ENCODE measurements at regions not wholly inside any gene's neighbourhood (a gene's known extent, or its start where the extent isn't known, plus 50 kb on each side); places are given as distances from the start of the nearest gene placed in this dataset.

DNA sequence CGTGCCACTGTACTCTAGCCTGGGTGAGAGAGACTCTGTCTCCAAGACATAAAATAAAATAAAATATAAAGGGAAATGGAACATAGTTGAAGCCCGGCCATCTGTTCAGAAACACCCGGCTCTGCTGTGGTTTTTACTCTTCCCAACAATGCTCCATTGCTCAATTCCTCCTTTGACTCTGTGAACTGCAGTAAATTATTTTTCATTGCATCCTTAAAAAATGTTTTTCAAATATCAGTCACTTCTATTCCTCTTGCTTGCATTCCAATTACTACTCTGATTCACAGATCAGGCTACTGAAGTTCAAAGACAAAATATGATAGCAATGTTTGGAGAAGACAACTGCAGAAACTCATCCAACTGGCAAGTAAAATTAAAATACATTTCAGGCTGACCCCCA lies 983.0 kb downstream of the SORCS1 start:
- Mint-ChIP-seq H3K27ac (no peak overlapping the region), H3K36me3 (ENCODE audit: low read depth) (no peaks in the 10 kb centered on the region), H3K9me3 (no peaks in the 10 kb centered on the region), H3K4me1 (ENCODE audit: low read depth) (no peaks in the 10 kb centered on the region), H3K4me3 (ENCODE audit: low read depth) (no peak overlapping the region), H3K27me3 (ENCODE audit: low read depth) (no peaks in the 10 kb centered on the region)
- no peak for DNase-seq (ENCODE audit: low spot score)
- intact Hi-C loops (cut with micrococcal nuclease) = no loop called here

DNA sequence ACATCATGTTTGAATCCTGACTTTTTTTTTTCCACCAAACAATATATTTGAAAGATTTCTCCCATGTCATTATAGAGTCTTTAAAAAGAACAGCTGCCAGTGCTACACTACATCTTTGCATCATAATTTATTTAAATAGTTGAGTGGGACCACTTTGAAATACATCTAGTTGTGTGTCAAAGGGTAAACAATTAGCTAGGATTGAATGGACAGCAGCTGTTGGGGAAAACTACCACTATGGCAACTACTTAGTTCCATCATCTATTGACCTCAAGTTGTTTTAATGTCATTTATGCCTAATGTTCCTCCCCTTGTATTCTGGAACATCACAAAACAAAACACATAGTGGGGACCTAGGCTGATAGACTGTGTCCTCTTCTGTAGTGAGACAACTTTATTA lies 985.1 kb downstream of the SORCS1 start:
- no peaks in the 10 kb centered on the region for H3K36me3 Mint-ChIP-seq (ENCODE audit: low read depth)
- no peak for DNase-seq (ENCODE audit: low spot score)
- H3K4me3 Mint-ChIP-seq (ENCODE audit: low read depth) = no peak overlapping the region
- H3K9me3 Mint-ChIP-seq = no peaks in the 10 kb centered on the region
- H3K27ac Mint-ChIP-seq = no peak overlapping the region
- intact Hi-C loops (cut with micrococcal nuclease) = loop anchor here (10.0 kb wide), 1 partner anchor 385 kb away; no protein-coding TSS in a partner anchor
- H3K4me1 Mint-ChIP-seq (ENCODE audit: low read depth) = no peaks in the 10 kb centered on the region
- no peaks in the 10 kb centered on the region for H3K27me3 Mint-ChIP-seq (ENCODE audit: low read depth)

DNA sequence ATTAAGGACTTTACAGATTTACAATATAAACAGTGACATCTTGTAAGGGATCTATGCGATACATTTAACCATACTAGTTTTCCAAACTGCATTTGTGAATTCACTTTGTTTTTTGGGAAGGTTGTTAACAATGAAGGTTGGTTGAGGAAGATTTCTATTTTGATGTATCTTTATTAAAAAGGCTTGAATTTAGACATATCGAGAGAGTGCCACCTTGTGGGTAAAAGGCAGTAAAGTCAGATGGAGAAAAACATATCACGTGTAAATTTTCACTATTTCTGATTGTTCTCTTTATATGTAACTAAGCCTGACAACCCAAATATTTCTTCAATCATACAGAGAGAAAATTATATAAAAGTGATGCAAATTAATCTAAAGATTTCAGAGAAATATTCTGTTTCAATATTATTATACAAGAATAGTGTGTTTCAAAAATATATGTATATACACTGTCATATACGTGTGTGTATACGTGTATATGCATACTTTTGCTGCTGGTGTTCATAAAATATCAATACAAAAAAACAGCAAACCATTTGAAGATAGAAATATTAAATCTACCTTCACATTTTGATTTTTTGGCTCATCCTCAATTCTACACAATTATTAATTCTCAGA lies 988.6 kb downstream of the SORCS1 start:
- no peak overlapping the region for H3K4me3 Mint-ChIP-seq (ENCODE audit: low read depth)
- H3K9me3 Mint-ChIP-seq = no peaks in the 10 kb centered on the region
- intact Hi-C loops (cut with micrococcal nuclease) = loop anchor here (10.0 kb wide), 1 partner anchor 381 kb away; no protein-coding TSS in a partner anchor
- no peak for DNase-seq (ENCODE audit: low spot score)
- no peaks in the 10 kb centered on the region for H3K36me3 Mint-ChIP-seq (ENCODE audit: low read depth)
- no peak overlapping the region for H3K27ac Mint-ChIP-seq
- no peaks in the 10 kb centered on the region for H3K4me1 Mint-ChIP-seq (ENCODE audit: low read depth)
- H3K27me3 Mint-ChIP-seq (ENCODE audit: low read depth) = no peaks in the 10 kb centered on the region

DNA sequence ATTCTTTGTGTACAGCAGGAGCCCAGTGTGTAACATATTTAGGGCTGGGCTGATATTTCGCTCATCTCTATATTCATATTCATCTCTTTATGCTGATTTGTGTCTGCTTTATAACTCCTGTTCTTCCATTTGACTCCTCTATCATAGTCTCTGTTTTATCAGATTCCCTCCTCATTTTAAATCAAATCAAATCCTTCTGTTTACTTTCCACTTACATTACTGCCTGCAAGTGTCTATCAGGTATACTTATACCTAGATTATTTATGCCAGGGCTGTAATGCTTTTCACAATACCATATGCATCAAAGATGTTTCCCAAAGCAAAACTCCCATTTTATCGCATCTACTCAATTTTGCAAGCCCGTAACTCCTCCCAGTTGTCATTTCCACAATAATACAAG lies 990.7 kb downstream of the SORCS1 start:
- no peaks in the 10 kb centered on the region for H3K27me3 Mint-ChIP-seq (ENCODE audit: low read depth)
- no peak overlapping the region for H3K27ac Mint-ChIP-seq
- no peak overlapping the region for H3K4me3 Mint-ChIP-seq (ENCODE audit: low read depth)
- no peak for DNase-seq (ENCODE audit: low spot score)
- no peaks in the 10 kb centered on the region for H3K4me1 Mint-ChIP-seq (ENCODE audit: low read depth)
- H3K9me3 Mint-ChIP-seq = no peaks in the 10 kb centered on the region
- intact Hi-C loops (cut with micrococcal nuclease) = loop anchor here (10.0 kb wide), 1 partner anchor 379 kb away; no protein-coding TSS in a partner anchor
- no peaks in the 10 kb centered on the region for H3K36me3 Mint-ChIP-seq (ENCODE audit: low read depth)

- Mint-ChIP-seq H3K4me3 (ENCODE audit: low read depth) (no peak overlapping the region), H3K9me3 (no peaks in the 10 kb centered on the region), H3K4me1 (ENCODE audit: low read depth) (no peaks in the 10 kb centered on the region), H3K27me3 (ENCODE audit: low read depth) (no peaks in the 10 kb centered on the region), H3K27ac (no peak overlapping the region), H3K36me3 (ENCODE audit: low read depth) (no peaks in the 10 kb centered on the region)
- intact Hi-C loops (cut with micrococcal nuclease) = no loop called here
- DNase-seq (ENCODE audit: low spot score) = no peak
These were observed 995.3 kb downstream of the SORCS1 start for GRCh38 chr10:106169241-106169640.

GRCh38 chr10:106167946-106168345 lies 996.6 kb downstream of the SORCS1 start:
- intact Hi-C loops (cut with micrococcal nuclease) = no loop called here
- Mint-ChIP-seq H3K36me3 (ENCODE audit: low read depth) (no peaks in the 10 kb centered on the region), H3K27ac (no peak overlapping the region), H3K4me3 (ENCODE audit: low read depth) (no peak overlapping the region), H3K4me1 (ENCODE audit: low read depth) (no peaks in the 10 kb centered on the region), H3K27me3 (ENCODE audit: low read depth) (no peaks in the 10 kb centered on the region), H3K9me3 (no peaks in the 10 kb centered on the region)
- DNase-seq (ENCODE audit: low spot score) = no peak

DNA sequence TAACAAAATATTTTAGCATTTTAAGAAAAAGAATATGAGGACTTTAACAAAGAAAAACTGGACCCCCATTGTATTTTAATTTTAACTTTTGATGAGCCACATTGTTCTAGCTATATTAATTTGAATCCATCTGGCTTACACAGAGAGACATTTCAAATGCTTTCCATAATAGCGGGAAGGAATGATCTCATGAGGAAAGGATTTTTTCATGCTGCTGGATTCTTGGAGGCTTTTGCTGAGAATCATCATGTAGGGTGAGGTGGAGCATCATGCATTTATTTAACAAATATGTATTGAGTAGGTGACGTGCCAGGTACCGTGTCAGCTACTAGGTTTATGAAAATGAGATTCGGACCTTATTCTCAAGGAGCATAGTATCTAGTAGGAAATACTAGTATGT lies 1006.3 kb downstream of the SORCS1 start:
- Mint-ChIP-seq H3K27ac (no peak overlapping the region), H3K4me1 (ENCODE audit: low read depth) (no peaks in the 10 kb centered on the region), H3K27me3 (ENCODE audit: low read depth) (no peaks in the 10 kb centered on the region), H3K36me3 (ENCODE audit: low read depth) (no peaks in the 10 kb centered on the region), H3K4me3 (ENCODE audit: low read depth) (no peak overlapping the region), H3K9me3 (peaks cover 4% of the 10 kb centered on the region)
- intact Hi-C loops (cut with micrococcal nuclease) = no loop called here
- DNase-seq (ENCODE audit: low spot score) = no peak

DNA sequence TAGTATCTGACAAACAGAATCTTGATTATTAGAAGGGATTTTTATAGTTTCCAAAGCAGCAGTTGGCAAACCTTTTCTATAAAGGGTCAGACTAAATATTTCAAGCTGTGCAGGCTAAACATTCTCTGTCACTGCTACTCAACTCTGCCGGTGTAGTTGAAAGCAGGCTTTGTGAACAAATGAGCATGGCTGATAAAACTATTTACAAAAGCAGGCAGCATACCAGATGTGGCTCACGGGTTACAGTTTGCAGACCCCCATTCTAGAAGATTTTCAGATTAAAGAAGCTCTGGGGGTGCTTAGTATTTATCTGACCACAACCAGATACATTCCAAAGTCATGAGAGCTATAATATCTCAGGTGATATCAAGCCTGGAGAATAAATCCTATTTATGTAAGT lies 1017.5 kb downstream of the SORCS1 start:
- H3K4me3 Mint-ChIP-seq (ENCODE audit: low read depth) = no peak overlapping the region
- intact Hi-C loops (cut with micrococcal nuclease) = no loop called here
- no peaks in the 10 kb centered on the region for H3K4me1 Mint-ChIP-seq (ENCODE audit: low read depth)
- H3K27me3 Mint-ChIP-seq (ENCODE audit: low read depth) = no peaks in the 10 kb centered on the region
- no peak overlapping the region for H3K27ac Mint-ChIP-seq
- H3K9me3 Mint-ChIP-seq = no peaks in the 10 kb centered on the region
- DNase-seq (ENCODE audit: low spot score) = no peak
- H3K36me3 Mint-ChIP-seq (ENCODE audit: low read depth) = no peaks in the 10 kb centered on the region

DNA sequence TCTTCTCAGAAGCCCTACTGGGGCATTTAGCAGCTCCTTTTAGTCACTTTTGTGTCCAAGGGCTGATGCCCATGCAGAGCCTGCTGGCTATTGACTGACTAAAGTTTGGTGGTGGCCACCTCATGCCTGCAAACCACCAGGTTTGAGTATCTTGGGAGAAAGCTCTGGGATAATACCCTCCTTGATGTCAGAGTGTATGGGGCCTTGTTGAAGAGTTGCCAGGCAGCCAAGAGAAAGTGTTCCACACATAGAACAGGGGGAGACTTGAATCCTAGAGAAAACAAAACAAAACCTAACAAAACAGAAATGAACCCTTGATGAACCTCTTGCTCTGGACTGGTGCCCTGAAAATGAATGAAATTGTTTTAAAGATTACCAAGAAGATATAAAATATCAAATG lies 1024.6 kb downstream of the SORCS1 start:
- H3K9me3 Mint-ChIP-seq = no peaks in the 10 kb centered on the region
- intact Hi-C loops (cut with micrococcal nuclease) = no loop called here
- no peak for DNase-seq (ENCODE audit: low spot score)
- no peaks in the 10 kb centered on the region for H3K36me3 Mint-ChIP-seq (ENCODE audit: low read depth)
- H3K4me1 Mint-ChIP-seq (ENCODE audit: low read depth) = no peaks in the 10 kb centered on the region
- H3K27me3 Mint-ChIP-seq (ENCODE audit: low read depth) = no peaks in the 10 kb centered on the region
- no peak overlapping the region for H3K27ac Mint-ChIP-seq
- H3K4me3 Mint-ChIP-seq (ENCODE audit: low read depth) = no peak overlapping the region

GRCh38 chr10:106136175-106136574 lies 1028.3 kb downstream of the SORCS1 start:
- intact Hi-C loops (cut with micrococcal nuclease) = no loop called here
- no peak for DNase-seq (ENCODE audit: low spot score)
- no peak overlapping the region for H3K4me3 Mint-ChIP-seq (ENCODE audit: low read depth)

DNA sequence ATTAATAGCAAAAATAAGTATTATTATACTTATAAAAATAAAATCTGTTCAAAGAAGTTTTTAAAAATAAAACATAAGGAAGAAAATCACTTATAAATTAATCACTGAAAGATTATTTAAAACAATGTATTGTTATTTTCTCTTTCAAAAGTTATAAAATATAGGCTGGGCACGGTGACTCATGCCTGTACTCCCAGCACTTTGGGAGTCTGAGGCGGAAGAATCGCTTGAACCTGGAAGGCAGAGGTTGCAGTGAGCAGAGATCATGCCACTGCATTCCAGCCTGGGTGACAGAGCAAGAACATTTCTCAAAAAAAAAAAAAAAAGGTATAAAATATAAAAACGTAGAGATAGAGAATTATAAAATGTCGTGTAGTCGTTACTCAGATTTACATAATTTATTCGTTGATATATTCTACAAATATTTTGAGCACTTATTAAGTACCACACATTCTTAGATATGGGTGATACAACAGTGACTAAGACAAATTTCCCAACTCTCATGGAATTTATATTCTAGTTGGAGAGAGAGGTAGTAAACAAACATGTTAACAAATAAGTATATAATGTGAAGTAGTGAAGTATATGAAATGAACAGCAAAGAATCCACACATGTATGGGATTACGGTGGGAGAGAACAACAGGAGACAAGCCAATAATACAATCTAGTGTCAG lies 1030.0 kb downstream of the SORCS1 start:
- DNase-seq (ENCODE audit: low spot score) = no peak
- Mint-ChIP-seq H3K27ac (no peak overlapping the region), H3K27me3 (ENCODE audit: low read depth) (no peaks in the 10 kb centered on the region), H3K9me3 (no peaks in the 10 kb centered on the region), H3K4me3 (ENCODE audit: low read depth) (no peak overlapping the region), H3K36me3 (ENCODE audit: low read depth) (no peaks in the 10 kb centered on the region), H3K4me1 (ENCODE audit: low read depth) (no peaks in the 10 kb centered on the region)
- intact Hi-C loops (cut with micrococcal nuclease) = no loop called here

More at GRCh38 chr10:106136175-106136574, 1028.3 kb downstream of the SORCS1 start:
- Mint-ChIP-seq H3K36me3 (ENCODE audit: low read depth) (no peaks in the 10 kb centered on the region), H3K27me3 (ENCODE audit: low read depth) (no peaks in the 10 kb centered on the region), H3K9me3 (no peaks in the 10 kb centered on the region), H3K27ac (no peak overlapping the region), H3K4me1 (ENCODE audit: low read depth) (no peaks in the 10 kb centered on the region)

GRCh38 chr10:106133451-106133850 lies 1031.1 kb downstream of the SORCS1 start:
- no peaks in the 10 kb centered on the region for H3K27me3 Mint-ChIP-seq (ENCODE audit: low read depth)
- H3K4me3 Mint-ChIP-seq (ENCODE audit: low read depth) = no peak overlapping the region
- H3K36me3 Mint-ChIP-seq (ENCODE audit: low read depth) = no peaks in the 10 kb centered on the region
- H3K27ac Mint-ChIP-seq = no peak overlapping the region
- intact Hi-C loops (cut with micrococcal nuclease) = no loop called here
- no peaks in the 10 kb centered on the region for H3K9me3 Mint-ChIP-seq
- no peak for DNase-seq (ENCODE audit: low spot score)
- H3K4me1 Mint-ChIP-seq (ENCODE audit: low read depth) = no peaks in the 10 kb centered on the region

GRCh38 chr10:106132956-106133355 lies 1031.5 kb downstream of the SORCS1 start:
- Mint-ChIP-seq H3K27ac (no peak overlapping the region), H3K36me3 (ENCODE audit: low read depth) (no peaks in the 10 kb centered on the region), H3K9me3 (no peaks in the 10 kb centered on the region), H3K4me3 (ENCODE audit: low read depth) (no peak overlapping the region), H3K4me1 (ENCODE audit: low read depth) (no peaks in the 10 kb centered on the region), H3K27me3 (ENCODE audit: low read depth) (no peaks in the 10 kb centered on the region)
- intact Hi-C loops (cut with micrococcal nuclease) = no loop called here
- no peak for DNase-seq (ENCODE audit: low spot score)
